ENCODE measurements at regions not wholly inside any gene's neighbourhood (a gene's known extent, or its start where the extent isn't known, plus 50 kb on each side); places are given as distances from the start of the nearest gene placed in this dataset.

GRCh38 chr12:132391326-132392041 lies 62.1 kb upstream of the GALNT9 start:
- TF ChIP-seq, protein P1, sequence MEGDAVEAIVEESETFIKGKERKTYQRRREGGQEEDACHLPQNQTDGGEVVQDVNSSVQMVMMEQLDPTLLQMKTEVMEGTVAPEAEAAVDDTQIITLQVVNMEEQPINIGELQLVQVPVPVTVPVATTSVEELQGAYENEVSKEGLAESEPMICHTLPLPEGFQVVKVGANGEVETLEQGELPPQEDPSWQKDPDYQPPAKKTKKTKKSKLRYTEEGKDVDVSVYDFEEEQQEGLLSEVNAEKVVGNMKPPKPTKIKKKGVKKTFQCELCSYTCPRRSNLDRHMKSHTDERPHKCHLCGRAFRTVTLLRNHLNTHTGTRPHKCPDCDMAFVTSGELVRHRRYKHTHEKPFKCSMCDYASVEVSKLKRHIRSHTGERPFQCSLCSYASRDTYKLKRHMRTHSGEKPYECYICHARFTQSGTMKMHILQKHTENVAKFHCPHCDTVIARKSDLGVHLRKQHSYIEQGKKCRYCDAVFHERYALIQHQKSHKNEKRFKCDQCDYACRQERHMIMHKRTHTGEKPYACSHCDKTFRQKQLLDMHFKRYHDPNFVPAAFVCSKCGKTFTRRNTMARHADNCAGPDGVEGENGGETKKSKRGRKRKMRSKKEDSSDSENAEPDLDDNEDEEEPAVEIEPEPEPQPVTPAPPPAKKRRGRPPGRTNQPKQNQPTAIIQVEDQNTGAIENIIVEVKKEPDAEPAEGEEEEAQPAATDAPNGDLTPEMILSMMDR (conservative IDR thresholded peaks at IDR 0.05; ENCODE audit: low read depth, low read length), result no peak
- no peak for TF ChIP-seq EZH2 (IDR thresholded peaks at IDR 0.05; ENCODE audit: borderline replicate concordance, low read depth, low read length, poor library complexity, severe bottlenecking)
